ENCODE measurements at regions not wholly inside any gene's neighbourhood (a gene's known extent, or its start where the extent isn't known, plus 50 kb on each side); places are given as distances from the start of the nearest gene placed in this dataset.

- Histone ChIP-seq H3K36me3 (ENCODE audit: control insufficient read depth in 1 of 2, insufficient read depth in 2 of 2, low read depth in 1 of 2, low read length in 2 of 2) (no peaks in the 10 kb centered on the region), H3K9me3 (ENCODE audit: control insufficient read depth, low read length) (no peaks in the 10 kb centered on the region), H4K8ac (ENCODE audit: low read length) (no peak overlapping the region), H2AK5ac (ENCODE audit: low read length, severe bottlenecking) (no peak overlapping the region), H3K14ac (ENCODE audit: low read length in 2 of 2) (no peak overlapping the region), H2AFZ (ENCODE audit: low read depth, low read length) (no peak overlapping the region), H4K91ac (ENCODE audit: low read length) (no peak overlapping the region), H3K18ac (ENCODE audit: low read depth in 1 of 2, low read length in 2 of 2) (no peak overlapping the region), H2BK15ac (ENCODE audit: low read depth, poor library complexity, severe bottlenecking) (no peak overlapping the region), H3K4me1 (ENCODE audit: control insufficient read depth, insufficient read depth, low read depth, low read length) (no peaks in the 10 kb centered on the region), H3K9ac (ENCODE audit: low read length) (no peak overlapping the region), H2BK12ac (ENCODE audit: low read length in 2 of 2) (no peak overlapping the region), H3K27me3 (ENCODE audit: control insufficient read depth in 1 of 2, insufficient read depth in 1 of 2, low read length in 2 of 2) (no peaks in the 10 kb centered on the region), H3K23ac (ENCODE audit: low read length in 2 of 2) (no peak overlapping the region), H3K79me1 (replicated peaks; ENCODE audit: low read length, poor library complexity, severe bottlenecking) (no peaks in the 10 kb centered on the region), H2BK120ac (ENCODE audit: low read depth, low read length) (no peak overlapping the region), H2BK5ac (ENCODE audit: low read depth, low read length, poor library complexity, severe bottlenecking) (no peak overlapping the region), H3K4ac (ENCODE audit: low read depth in 1 of 2, low read length in 2 of 2) (no peak overlapping the region), H3K4me2 (ENCODE audit: low read length, poor library complexity, severe bottlenecking) (no peak overlapping the region), H3K27ac (ENCODE audit: low read length, poor library complexity, severe bottlenecking) (no peak overlapping the region), H3K4me3 (ENCODE audit: insufficient read depth in 1 of 2, low read depth in 1 of 2, low read length in 2 of 2) (no peak overlapping the region)
- 91% methylated on average over 1 of the region's 2 CpGs for WGBS
- no peak for DNase-seq
Observed at GRCh38 chr15:37774961-37775360, 159.5 kb upstream of the TMCO5A start.

- H4K91ac ChIP-seq (ENCODE audit: low read length), result no peak overlapping the region
- no peak overlapping the region for H4K8ac ChIP-seq (ENCODE audit: low read length)
- H3K23ac ChIP-seq (ENCODE audit: low read length in 2 of 2), result no peak overlapping the region
- no peaks in the 10 kb centered on the region for H3K9me3 ChIP-seq (ENCODE audit: control insufficient read depth, low read length)
- H2BK15ac ChIP-seq (ENCODE audit: low read depth, poor library complexity, severe bottlenecking), result no peak overlapping the region
- no peak overlapping the region for H2BK120ac ChIP-seq (ENCODE audit: low read depth, low read length)
- H3K27ac ChIP-seq (ENCODE audit: low read length, poor library complexity, severe bottlenecking), result no peak overlapping the region
- H3K9ac ChIP-seq (ENCODE audit: low read length), result no peak overlapping the region
- H3K36me3 ChIP-seq (ENCODE audit: control insufficient read depth in 1 of 2, insufficient read depth in 2 of 2, low read depth in 1 of 2, low read length in 2 of 2), result no peaks in the 10 kb centered on the region
- H3K14ac ChIP-seq (ENCODE audit: low read length in 2 of 2), result no peak overlapping the region
- no peak overlapping the region for H2AFZ ChIP-seq (ENCODE audit: low read depth, low read length)
- no peaks in the 10 kb centered on the region for H3K27me3 ChIP-seq (ENCODE audit: control insufficient read depth in 1 of 2, insufficient read depth in 1 of 2, low read length in 2 of 2)
- no peak overlapping the region for H2BK12ac ChIP-seq (ENCODE audit: low read length in 2 of 2)
- H3K4me2 ChIP-seq (ENCODE audit: low read length, poor library complexity, severe bottlenecking), result no peak overlapping the region
- DNase-seq, result no peak
- H3K4ac ChIP-seq (ENCODE audit: low read depth in 1 of 2, low read length in 2 of 2), result no peak overlapping the region
- H3K4me3 ChIP-seq (ENCODE audit: insufficient read depth in 1 of 2, low read depth in 1 of 2, low read length in 2 of 2), result no peak overlapping the region
- H3K79me1 ChIP-seq (replicated peaks; ENCODE audit: low read length, poor library complexity, severe bottlenecking), result no peaks in the 10 kb centered on the region
- H3K18ac ChIP-seq (ENCODE audit: low read depth in 1 of 2, low read length in 2 of 2), result no peak overlapping the region
- WGBS, result 92% methylated on average over 3 of the region's 3 CpGs
- H3K4me1 ChIP-seq (ENCODE audit: control insufficient read depth, insufficient read depth, low read depth, low read length), result no peaks in the 10 kb centered on the region
- H2AK5ac ChIP-seq (ENCODE audit: low read length, severe bottlenecking), result no peak overlapping the region
- no peak overlapping the region for H2BK5ac ChIP-seq (ENCODE audit: low read depth, low read length, poor library complexity, severe bottlenecking)
Observed at GRCh38 chr15:37777006-37777405, 157.4 kb upstream of the TMCO5A start.

GRCh38 chr15:37783290-37783689 lies 151.2 kb upstream of the TMCO5A start:
- Histone ChIP-seq H2BK15ac (ENCODE audit: low read depth, poor library complexity, severe bottlenecking) (no peak overlapping the region), H2AK5ac (ENCODE audit: low read length, severe bottlenecking) (no peak overlapping the region), H3K9ac (ENCODE audit: low read length) (no peak overlapping the region), H4K91ac (ENCODE audit: low read length) (no peak overlapping the region), H3K4me1 (ENCODE audit: control insufficient read depth, insufficient read depth, low read depth, low read length) (peaks cover 2% of the 10 kb centered on the region), H3K14ac (ENCODE audit: low read length in 2 of 2) (no peak overlapping the region), H3K27me3 (ENCODE audit: control insufficient read depth in 1 of 2, insufficient read depth in 1 of 2, low read length in 2 of 2) (no peaks in the 10 kb centered on the region), H3K27ac (ENCODE audit: low read length, poor library complexity, severe bottlenecking) (no peak overlapping the region), H3K23ac (ENCODE audit: low read length in 2 of 2) (no peak overlapping the region), H3K4ac (ENCODE audit: low read depth in 1 of 2, low read length in 2 of 2) (no peak overlapping the region), H4K8ac (ENCODE audit: low read length) (no peak overlapping the region), H3K4me2 (ENCODE audit: low read length, poor library complexity, severe bottlenecking) (no peak overlapping the region), H3K36me3 (ENCODE audit: control insufficient read depth in 1 of 2, insufficient read depth in 2 of 2, low read depth in 1 of 2, low read length in 2 of 2) (no peaks in the 10 kb centered on the region), H2BK5ac (ENCODE audit: low read depth, low read length, poor library complexity, severe bottlenecking) (no peak overlapping the region), H3K4me3 (ENCODE audit: insufficient read depth in 1 of 2, low read depth in 1 of 2, low read length in 2 of 2) (no peak overlapping the region), H3K9me3 (ENCODE audit: control insufficient read depth, low read length) (no peaks in the 10 kb centered on the region), H3K79me1 (replicated peaks; ENCODE audit: low read length, poor library complexity, severe bottlenecking) (no peaks in the 10 kb centered on the region), H2BK12ac (ENCODE audit: low read length in 2 of 2) (no peak overlapping the region), H3K18ac (ENCODE audit: low read depth in 1 of 2, low read length in 2 of 2) (no peak overlapping the region), H2AFZ (ENCODE audit: low read depth, low read length) (no peak overlapping the region), H2BK120ac (ENCODE audit: low read depth, low read length) (no peak overlapping the region)
- WGBS, result 100% methylated on average over 1 of the region's 2 CpGs
- peak; percentile 7 for DNase-seq

GRCh38 chr15:37788330-37788729 lies 146.1 kb upstream of the TMCO5A start:
- H2BK5ac ChIP-seq (ENCODE audit: low read depth, low read length, poor library complexity, severe bottlenecking), result no peak overlapping the region
- no peak overlapping the region for H3K9ac ChIP-seq (ENCODE audit: low read length)
- H3K36me3 ChIP-seq (ENCODE audit: control insufficient read depth in 1 of 2, insufficient read depth in 2 of 2, low read depth in 1 of 2, low read length in 2 of 2), result no peaks in the 10 kb centered on the region
- H3K18ac ChIP-seq (ENCODE audit: low read depth in 1 of 2, low read length in 2 of 2), result no peak overlapping the region
- H3K27me3 ChIP-seq (ENCODE audit: control insufficient read depth in 1 of 2, insufficient read depth in 1 of 2, low read length in 2 of 2), result no peaks in the 10 kb centered on the region
- no peak overlapping the region for H4K8ac ChIP-seq (ENCODE audit: low read length)
- H3K79me1 ChIP-seq (replicated peaks; ENCODE audit: low read length, poor library complexity, severe bottlenecking), result no peaks in the 10 kb centered on the region
- no peak overlapping the region for H2BK12ac ChIP-seq (ENCODE audit: low read length in 2 of 2)
- no peaks in the 10 kb centered on the region for H3K9me3 ChIP-seq (ENCODE audit: control insufficient read depth, low read length)
- no peak overlapping the region for H3K14ac ChIP-seq (ENCODE audit: low read length in 2 of 2)
- no peak overlapping the region for H3K23ac ChIP-seq (ENCODE audit: low read length in 2 of 2)
- no peak overlapping the region for H3K4me2 ChIP-seq (ENCODE audit: low read length, poor library complexity, severe bottlenecking)
- no peak overlapping the region for H3K4me3 ChIP-seq (ENCODE audit: insufficient read depth in 1 of 2, low read depth in 1 of 2, low read length in 2 of 2)
- peak overlapping the region; percentile 33 for H2AK5ac ChIP-seq (ENCODE audit: low read length, severe bottlenecking)
- no peak overlapping the region for H2BK120ac ChIP-seq (ENCODE audit: low read depth, low read length)
- DNase-seq, result no peak
- no peak overlapping the region for H4K91ac ChIP-seq (ENCODE audit: low read length)
- peaks cover 5% of the 10 kb centered on the region for H3K4me1 ChIP-seq (ENCODE audit: control insufficient read depth, insufficient read depth, low read depth, low read length)
- H2BK15ac ChIP-seq (ENCODE audit: low read depth, poor library complexity, severe bottlenecking), result no peak overlapping the region
- H2AFZ ChIP-seq (ENCODE audit: low read depth, low read length), result no peak overlapping the region
- no peak overlapping the region for H3K27ac ChIP-seq (ENCODE audit: low read length, poor library complexity, severe bottlenecking)
- WGBS, result no CpG with 5 or more reads among the region's 2 CpGs
- no peak overlapping the region for H3K4ac ChIP-seq (ENCODE audit: low read depth in 1 of 2, low read length in 2 of 2)

All from mesenchymal stem cell (in vitro differentiated cells and primary cell).